Mammary epithelial cell (primary cell): ENCODE measurements at regions not wholly inside any gene's neighbourhood (a gene's known extent, or its start where the extent isn't known, plus 50 kb on each side); places are given as distances from the start of the nearest gene placed in this dataset.

ENCODE experiments used
- EZH2 ChIP-seq: IDR thresholded peaks from 2 replicates; pipeline ENCODE4 v1.6.1; 2012; ENCODE audit warnings: low read length, inconsistent platforms, borderline replicate concordance
- TF ChIP-seq, protein P1 (sequence below), 2 donors: IDR thresholded peaks in 1 of 2; conservative IDR thresholded peaks in 1 of 2; 2 replicates each; pipeline ENCODE4 v1.5.1; 2011 to 2012; ENCODE audit warnings: inconsistent platforms in 2 of 2, low read length in 2 of 2, mild to moderate bottlenecking in 2 of 2, control low read depth in 1 of 2, low read depth in 1 of 2; ENCODE audit not compliant: insufficient read depth in 1 of 2; ENCODE audit errors: extremely low read depth in 1 of 2

DNA sequence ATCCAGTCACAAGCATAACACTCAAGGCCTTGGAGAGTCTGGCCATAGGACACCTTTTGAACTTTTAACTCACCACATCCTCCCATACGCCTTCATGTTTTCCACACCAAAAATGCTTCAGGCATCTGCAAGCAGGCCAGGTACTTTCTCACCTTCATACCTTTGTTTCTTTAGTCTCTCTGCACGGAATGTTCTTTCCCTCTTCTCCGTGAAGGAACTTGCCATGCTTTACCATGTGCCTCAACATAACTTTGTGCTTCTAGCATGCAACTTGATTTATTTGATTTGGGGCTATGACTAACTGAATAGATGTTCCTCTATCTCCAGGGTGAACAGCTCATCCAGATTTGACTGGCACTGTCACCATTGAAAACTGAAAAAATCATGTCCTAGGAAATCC, 141.7 kb upstream of the ACVR2A start:
- TF ChIP-seq, protein P1, sequence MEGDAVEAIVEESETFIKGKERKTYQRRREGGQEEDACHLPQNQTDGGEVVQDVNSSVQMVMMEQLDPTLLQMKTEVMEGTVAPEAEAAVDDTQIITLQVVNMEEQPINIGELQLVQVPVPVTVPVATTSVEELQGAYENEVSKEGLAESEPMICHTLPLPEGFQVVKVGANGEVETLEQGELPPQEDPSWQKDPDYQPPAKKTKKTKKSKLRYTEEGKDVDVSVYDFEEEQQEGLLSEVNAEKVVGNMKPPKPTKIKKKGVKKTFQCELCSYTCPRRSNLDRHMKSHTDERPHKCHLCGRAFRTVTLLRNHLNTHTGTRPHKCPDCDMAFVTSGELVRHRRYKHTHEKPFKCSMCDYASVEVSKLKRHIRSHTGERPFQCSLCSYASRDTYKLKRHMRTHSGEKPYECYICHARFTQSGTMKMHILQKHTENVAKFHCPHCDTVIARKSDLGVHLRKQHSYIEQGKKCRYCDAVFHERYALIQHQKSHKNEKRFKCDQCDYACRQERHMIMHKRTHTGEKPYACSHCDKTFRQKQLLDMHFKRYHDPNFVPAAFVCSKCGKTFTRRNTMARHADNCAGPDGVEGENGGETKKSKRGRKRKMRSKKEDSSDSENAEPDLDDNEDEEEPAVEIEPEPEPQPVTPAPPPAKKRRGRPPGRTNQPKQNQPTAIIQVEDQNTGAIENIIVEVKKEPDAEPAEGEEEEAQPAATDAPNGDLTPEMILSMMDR (conservative IDR thresholded peaks at IDR 0.05 in 1 of 2, IDR thresholded peaks at IDR 0.05 in 1 of 2; ENCODE audit: extremely low read depth in 1 of 2, insufficient read depth in 1 of 2, low read depth in 1 of 2, low read length in 2 of 2) = no peak
- no peak for TF ChIP-seq EZH2
